Fibroblast of the conjunctiva (primary cell): ENCODE measurements at regions not wholly inside any gene's neighbourhood (a gene's known extent, or its start where the extent isn't known, plus 50 kb on each side); places are given as distances from the start of the nearest gene placed in this dataset.
"Not testable (repeated sequence)": the region's sequence is repeated elsewhere in the genome, so short reads cannot be mapped to it uniquely, and the experiment has no call there.

Source experiments
- DNase-seq: peaks from one replicate; pipeline ENCODE4 v3.0.0-alpha.2; 2010; ENCODE audit warnings: low read depth

- DNase-seq = no peak
These were observed 181.4 kb upstream of the CACNA2D1 start for GRCh38 chr7:82624965-82625364.

DNA sequence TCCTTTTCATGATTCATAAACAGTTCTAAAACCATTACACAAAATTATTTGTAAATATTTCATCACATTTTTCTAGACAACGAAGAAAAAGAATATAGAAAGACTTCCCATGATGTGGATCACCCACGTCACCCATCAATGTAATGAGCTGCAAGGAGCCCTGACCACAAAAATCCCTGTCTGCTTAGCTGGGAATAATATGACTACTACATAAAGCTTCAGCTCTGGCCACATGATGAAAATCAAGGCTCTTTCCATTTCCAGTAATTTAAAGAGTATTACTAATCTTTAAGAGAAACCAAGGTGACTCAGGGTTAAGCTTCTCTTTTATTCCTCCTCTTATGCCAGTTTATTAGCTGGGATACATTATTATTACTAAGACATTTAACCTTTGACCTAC lies 180.8 kb upstream of the CACNA2D1 start:
- DNase-seq = no peak

DNA sequence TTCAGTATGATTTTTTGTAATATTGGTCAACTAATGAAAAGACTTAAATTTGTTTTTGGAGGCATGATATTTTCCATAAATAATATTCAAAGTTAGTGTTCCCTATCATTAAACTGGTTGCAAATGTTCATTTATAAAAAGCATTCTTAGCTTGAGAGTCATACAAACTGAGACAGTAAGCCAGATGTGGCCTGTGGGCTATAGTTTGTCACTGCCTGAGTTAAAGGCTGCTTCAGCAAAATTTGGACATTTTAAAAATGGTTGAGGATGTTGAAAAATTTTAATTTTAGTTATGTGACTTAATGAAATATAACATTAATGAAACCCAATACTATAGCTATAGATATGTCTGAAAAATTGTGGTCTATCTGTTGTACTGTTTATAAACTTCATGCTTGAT lies 180.2 kb upstream of the CACNA2D1 start:
- no peak for DNase-seq

DNA sequence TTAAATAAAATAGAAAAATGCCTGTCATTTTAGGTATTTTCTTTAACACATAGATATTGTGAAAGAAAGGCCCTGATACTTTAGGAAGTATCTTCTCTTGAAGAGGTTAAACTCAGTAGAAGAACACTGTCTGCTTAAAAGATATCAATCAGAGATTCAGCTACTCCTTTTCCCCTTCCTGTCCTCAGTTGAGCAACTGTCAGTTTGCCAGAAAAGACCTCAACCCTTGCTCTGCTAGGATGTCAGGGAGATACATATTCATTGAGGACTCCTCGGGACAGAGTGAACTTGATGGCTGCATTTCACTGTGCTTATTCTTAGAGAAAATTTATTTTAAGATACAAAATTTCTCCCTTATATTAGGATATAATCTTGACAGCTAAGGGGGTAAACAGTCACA lies 173.6 kb upstream of the CACNA2D1 start:
- no peak for DNase-seq

GRCh38 chr7:82616059-82616728 lies 172.6 kb upstream of the CACNA2D1 start:
- DNase-seq = no peak

- no peak for DNase-seq
These were observed 171.9 kb upstream of the CACNA2D1 start for GRCh38 chr7:82615527-82615926.

GRCh38 chr7:82609746-82610145 lies 166.2 kb upstream of the CACNA2D1 start:
- no peak for DNase-seq

- DNase-seq = peak; percentile 21
These were observed 161.8 kb upstream of the CACNA2D1 start for GRCh38 chr7:82605247-82605864.

DNA sequence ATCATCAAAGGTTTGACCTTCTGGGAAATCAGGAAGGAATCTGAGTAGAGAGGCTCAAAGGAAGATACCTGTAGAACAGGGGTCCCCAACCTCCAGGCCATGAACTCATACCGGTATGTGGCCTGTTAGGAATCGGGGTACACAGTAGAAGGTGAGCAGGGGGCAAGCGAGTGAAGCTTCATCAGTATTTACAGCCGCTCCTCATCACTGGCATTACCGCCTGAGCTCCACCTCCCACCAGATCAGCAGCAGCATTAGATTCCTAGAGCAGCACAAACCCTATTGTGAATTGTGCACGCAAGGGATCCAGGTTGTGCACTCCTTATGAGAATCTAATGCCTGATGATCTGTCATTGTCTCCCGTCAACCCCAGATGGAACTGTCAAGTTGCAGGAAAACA lies 158.5 kb upstream of the CACNA2D1 start:
- DNase-seq = no peak

DNA sequence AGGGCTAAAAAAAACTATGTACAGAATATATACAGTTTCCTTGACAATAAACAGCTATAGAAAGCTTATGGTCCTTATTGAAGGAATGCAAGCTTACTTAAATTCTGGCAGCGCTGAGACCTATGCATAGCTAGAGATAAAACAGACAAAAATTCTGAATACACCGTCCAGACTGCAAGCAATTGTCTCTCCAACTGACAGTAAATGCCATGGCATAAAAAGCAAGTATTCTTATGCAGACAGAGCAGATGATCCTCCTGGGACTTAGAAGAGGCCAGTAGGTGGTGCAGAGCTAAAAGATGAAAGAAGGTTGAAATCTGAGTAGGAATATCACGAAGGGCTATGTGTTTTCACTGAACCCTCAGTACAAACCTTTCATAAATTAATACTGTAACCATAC lies 157.0 kb upstream of the CACNA2D1 start:
- DNase-seq = no peak

DNA sequence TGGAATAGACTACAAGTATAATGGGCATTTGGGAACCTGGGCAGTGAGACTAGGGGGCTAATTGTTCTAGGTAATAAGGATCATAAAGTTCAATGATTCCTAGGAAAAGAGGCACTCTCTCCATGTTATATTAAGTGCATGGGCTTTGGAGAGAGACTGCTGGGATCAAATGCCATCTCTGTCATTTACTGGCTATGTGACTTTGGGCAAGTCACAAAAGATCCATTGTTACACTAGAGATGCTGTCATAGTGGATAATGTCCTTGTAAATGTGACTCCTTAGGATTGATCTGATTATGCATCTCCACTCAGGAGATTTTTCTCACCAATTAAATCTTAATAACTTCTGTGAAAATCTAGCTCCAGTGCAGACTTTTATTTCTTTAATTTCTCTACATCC lies 156.3 kb upstream of the CACNA2D1 start:
- DNase-seq = no peak

- peak; percentile 20 for DNase-seq
These were observed 155.4 kb upstream of the CACNA2D1 start for GRCh38 chr7:82598958-82599357.

GRCh38 chr7:82595795-82596194 lies 152.2 kb upstream of the CACNA2D1 start:
- not testable (repeated sequence) for DNase-seq

DNA sequence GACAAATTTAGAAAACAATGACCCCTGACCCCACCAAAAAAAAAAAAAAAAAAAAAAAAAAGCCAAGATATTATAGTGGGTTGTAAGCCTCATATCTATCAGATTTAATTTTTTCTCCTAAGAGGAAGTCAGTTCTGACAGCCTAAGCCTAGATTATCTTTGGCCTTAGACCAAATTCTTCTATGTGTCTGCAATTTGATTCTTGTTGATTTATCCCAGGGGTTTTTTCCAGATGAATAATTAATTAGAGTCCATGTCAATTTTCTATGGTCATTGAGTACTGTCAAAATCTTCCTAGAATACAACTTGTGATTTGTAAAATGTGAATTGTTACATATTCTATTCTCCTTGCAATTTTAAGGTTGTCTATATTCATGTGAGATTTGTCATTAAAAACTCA lies 151.6 kb upstream of the CACNA2D1 start:
- DNase-seq = no peak

DNA sequence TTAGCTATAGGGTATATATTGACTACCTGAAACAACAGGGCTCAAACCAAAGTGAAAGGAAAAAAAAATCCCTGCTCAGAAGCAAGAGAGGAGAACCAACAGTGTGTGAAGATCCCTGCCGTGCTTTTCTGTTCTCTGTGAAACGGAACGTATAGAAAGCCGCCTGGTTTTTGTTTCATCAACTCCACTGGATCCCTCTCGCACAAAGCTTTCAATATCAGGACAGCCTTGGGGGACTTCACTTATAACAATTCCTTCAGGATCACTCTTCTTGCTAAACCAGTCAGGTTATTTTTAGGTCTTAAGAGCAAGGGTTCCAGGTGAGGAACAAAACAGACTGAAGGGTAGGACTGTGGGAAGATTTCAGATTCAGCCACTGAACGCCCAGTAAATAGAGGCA lies 151.1 kb upstream of the CACNA2D1 start:
- no peak for DNase-seq

DNA sequence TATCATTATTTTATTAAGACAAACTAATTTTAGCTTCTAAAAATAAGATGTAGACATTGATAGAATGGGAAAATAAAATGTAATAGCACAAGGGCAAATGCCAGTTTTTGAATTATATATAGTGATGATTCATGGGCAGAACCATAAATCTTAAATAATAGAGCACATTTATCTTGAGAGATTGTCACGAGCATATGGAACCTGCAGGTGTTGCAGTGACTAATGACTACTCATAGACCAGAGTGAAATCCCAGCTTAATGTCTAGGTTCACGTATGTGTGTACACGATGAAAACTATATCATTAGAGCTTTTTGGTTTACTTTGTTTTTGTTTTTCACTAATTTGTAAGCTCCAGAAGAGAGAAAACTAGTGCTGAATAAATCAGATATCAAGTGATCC lies 150.2 kb upstream of the CACNA2D1 start:
- no peak for DNase-seq

DNA sequence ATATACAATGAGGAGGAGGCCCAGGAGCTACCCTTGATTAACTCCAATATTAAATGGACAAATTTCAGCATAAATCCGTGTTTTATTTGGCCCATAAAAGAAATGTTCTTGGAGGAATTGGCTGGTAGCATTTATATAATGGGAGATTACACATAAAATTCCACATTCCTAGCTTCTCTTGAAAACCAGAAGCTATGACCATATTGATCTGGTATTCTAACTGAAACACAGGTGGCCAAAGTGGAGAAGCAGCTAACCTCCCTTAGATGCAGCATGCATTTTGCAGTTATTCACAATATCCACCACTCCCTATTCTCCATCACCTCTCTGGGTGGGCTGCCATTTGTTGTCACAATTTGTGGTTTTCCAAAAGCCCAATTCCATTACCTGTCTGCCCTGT lies 148.8 kb upstream of the CACNA2D1 start:
- no peak for DNase-seq

DNA sequence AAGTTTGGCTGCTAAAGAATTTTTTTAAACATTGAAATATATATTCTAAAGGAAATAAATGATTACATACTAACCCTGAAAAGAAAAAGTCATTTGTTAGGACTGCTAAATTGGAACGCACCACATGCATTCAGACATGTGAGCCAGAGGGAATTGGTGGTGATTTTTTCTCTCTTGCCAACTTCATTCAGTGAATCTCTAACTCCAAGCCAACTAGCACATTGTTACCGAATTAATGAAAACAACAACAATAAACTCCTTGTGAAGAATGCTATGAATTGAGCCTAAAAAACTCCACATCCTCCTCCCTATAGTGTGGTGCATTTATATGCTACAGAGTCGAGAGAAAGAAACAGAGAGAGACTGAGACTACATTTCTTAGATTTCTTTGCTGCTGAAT lies 135.5 kb upstream of the CACNA2D1 start:
- DNase-seq = no peak

- DNase-seq = peak; percentile 14
These were observed 134.9 kb upstream of the CACNA2D1 start for GRCh38 chr7:82578430-82578829.

DNA sequence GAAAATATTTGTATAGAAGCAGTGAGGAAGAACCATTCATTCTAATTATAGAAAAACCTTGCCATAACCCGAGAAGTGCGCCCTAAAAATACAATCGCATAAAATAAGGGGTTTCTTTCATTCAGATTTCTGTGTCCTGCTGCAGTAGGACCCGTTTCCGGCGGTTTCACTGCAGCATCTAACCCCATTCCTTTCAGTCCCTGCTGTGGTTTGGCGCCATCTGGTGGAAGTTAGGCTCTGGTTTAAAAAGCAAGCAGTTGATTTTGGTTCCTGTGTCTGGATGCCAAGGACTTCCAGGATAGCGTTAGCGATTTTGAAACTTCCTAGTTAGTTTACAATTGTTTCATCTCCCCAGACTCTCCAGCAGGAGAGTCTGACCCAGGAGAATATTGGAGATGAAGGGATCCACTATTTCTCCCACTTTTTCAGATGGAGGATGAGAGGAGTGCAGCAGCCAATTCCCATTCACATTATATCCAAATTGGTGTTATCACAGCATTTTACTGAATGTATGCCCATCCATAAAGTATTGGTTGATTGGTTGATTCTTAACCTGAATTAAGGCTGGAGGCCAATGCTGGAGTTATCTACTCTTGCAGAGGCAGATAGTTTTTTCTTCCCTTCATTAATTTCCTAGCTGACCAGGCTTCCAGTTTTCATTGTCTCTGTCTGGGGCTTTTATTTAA lies 128.8 kb upstream of the CACNA2D1 start:
- peak; percentile 74 for DNase-seq

DNA sequence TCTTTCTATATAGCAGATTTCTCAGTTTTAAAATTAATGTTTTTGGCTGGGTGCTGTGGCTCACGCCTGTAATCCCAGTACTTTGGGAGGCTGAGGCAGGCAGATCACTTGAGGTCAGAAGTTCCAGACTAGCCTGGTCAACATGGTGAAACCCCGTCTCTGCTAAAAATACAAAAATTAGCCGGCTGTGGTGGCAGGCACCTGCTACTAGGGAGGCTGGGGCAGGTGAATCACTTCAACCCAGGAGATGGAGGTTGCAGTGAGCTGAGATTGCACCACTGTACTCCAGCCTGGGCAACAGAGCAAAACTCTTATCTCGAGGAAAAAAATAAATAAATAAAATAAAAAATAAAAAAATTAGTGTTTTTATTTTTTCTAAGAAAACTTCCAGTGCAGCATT lies 127.5 kb upstream of the CACNA2D1 start:
- not testable (repeated sequence) for DNase-seq

GRCh38 chr7:82567841-82568240 lies 124.3 kb upstream of the CACNA2D1 start:
- DNase-seq = no peak

DNA sequence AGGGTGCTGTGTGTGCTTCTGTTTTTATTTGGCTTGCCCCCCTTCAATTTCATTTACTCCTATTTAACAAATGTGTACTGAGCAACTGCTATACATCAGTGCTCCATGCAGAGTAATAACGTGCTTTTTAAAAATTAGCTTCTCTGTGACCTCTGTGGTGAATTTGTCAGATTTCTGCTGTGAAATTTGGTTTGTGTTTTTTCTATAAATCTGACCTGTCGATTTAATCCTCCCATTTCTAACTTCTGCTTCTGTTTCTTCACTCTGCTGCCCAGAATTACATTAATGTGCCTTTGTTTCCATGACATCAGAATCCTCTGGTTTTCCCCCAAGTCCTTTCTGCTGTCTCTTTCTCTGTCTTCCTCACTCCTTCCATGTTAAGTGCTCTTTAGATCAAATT lies 123.8 kb upstream of the CACNA2D1 start:
- DNase-seq = no peak

- no peak for DNase-seq
These were observed 123.2 kb upstream of the CACNA2D1 start for GRCh38 chr7:82566752-82567151.
